Peyer's patch (tissue), 4 donors: ENCODE measurements at regions not wholly inside any gene's neighbourhood (a gene's known extent, or its start where the extent isn't known, plus 50 kb on each side); places are given as distances from the start of the nearest gene placed in this dataset.
"Not testable (repeated sequence)": the region's sequence is repeated elsewhere in the genome, so short reads cannot be mapped to it uniquely, and the experiment has no call there.

Experiments
- DNase-seq, 3 donors: peaks; one replicate each; pipeline ENCODE4 v3.0.0-alpha.2; 2017 to 2019
- H3K27ac ChIP-seq, 4 donors: fragments of 200-600 bp; sonication (generic); one replicate each; pipeline ENCODE4 v1.5.1; 2016 to 2019
- H3K27me3 ChIP-seq, 2 donors: fragments of 200-600 bp; sonication (generic); one replicate each; pipeline ENCODE4 v1.5.1; 2019
- H3K36me3 ChIP-seq, 3 donors: fragments of 200-600 bp; sonication (generic); one replicate each; pipeline ENCODE4 v1.5.1; 2016 to 2019
- H3K4me1 ChIP-seq, 4 donors: fragments of 200-600 bp; sonication (generic); one replicate each; pipeline ENCODE4 v1.5.1; 2016 to 2019
- H3K4me3 ChIP-seq, 4 donors: fragments of 200-600 bp; sonication (generic); 1 replicate in 3 of 4; 2 replicates in 1 of 4; pipeline ENCODE4 v1.5.1; 2016 to 2019; ENCODE audit warnings: mild to moderate bottlenecking in 1 of 4
- H3K9me3 ChIP-seq, 4 donors: fragments of 200-600 bp; sonication (generic); one replicate each; pipeline ENCODE4 v1.5.1; 2016 to 2019; ENCODE audit warnings: mild to moderate bottlenecking in 1 of 4
- CTCF ChIP-seq, 6 experiments: fragments of 450-650 bp in 4 of 6; fragments of 200-600 bp in 2 of 6; sonication (generic) in 1 of 6; IDR thresholded peaks; one replicate each; pipeline ENCODE4 v1.5.1; 2017 to 2019; ENCODE audit warnings: antibody characterized with exemption in 6 of 6, mild to moderate bottlenecking in 3 of 6, moderate library complexity in 1 of 6
- POLR2A ChIP-seq, 2 donors: fragments of 450-650 bp; IDR thresholded peaks; one replicate each; pipeline ENCODE4 v1.5.1; 2017; ENCODE audit warnings: antibody characterized with exemption in 2 of 2, mild to moderate bottlenecking in 2 of 2, moderate library complexity in 2 of 2

GRCh38 chr9:30937106-30937505 lies 1447.3 kb upstream of the ACO1 start:
- H3K36me3 ChIP-seq = no peaks in the 10 kb centered on the region
- no peaks in the 10 kb centered on the region for H3K9me3 ChIP-seq
- no peaks in the 10 kb centered on the region for H3K27me3 ChIP-seq
- TF ChIP-seq POLR2A (IDR thresholded peaks at IDR 0.05) (no peak), CTCF (IDR thresholded peaks at IDR 0.05) (no peak)
- no peak overlapping the region for H3K4me3 ChIP-seq
- H3K4me1 ChIP-seq = no peaks in the 10 kb centered on the region
- DNase-seq = no peak
- no peak overlapping the region for H3K27ac ChIP-seq

- H3K27me3 ChIP-seq, H3K4me3 ChIP-seq, H3K36me3 ChIP-seq, H3K27ac ChIP-seq, H3K9me3 ChIP-seq, DNase-seq, H3K4me1 ChIP-seq: not testable (repeated sequence)
These were observed 1441.6 kb upstream of the ACO1 start for GRCh38 chr9:30942852-30943251.

GRCh38 chr9:30943446-30944224 lies 1440.8 kb upstream of the ACO1 start:
- peak in 1 of 3 donors; percentile 31 for DNase-seq
- TF ChIP-seq CTCF (IDR thresholded peaks at IDR 0.05) (no peak), POLR2A (IDR thresholded peaks at IDR 0.05) (no peak)
- Histone ChIP-seq H3K36me3 (no peaks in the 10 kb centered on the region), H3K4me1 (no peaks in the 10 kb centered on the region), H3K4me3 (no peak overlapping the region), H3K27me3 (no peaks in the 10 kb centered on the region), H3K9me3 (no peaks in the 10 kb centered on the region), H3K27ac (no peak overlapping the region)

- Histone ChIP-seq H3K4me3 (no peak overlapping the region), H3K27ac (no peak overlapping the region), H3K9me3 (no peaks in the 10 kb centered on the region), H3K27me3 (no peaks in the 10 kb centered on the region), H3K4me1 (no peaks in the 10 kb centered on the region), H3K36me3 (no peaks in the 10 kb centered on the region)
- DNase-seq = no peak
- no peak for TF ChIP-seq POLR2A (IDR thresholded peaks at IDR 0.05)
- no peak for TF ChIP-seq CTCF (IDR thresholded peaks at IDR 0.05)
These were observed 1440.2 kb upstream of the ACO1 start for GRCh38 chr9:30944225-30944569.

- Histone ChIP-seq H3K27ac (no peak overlapping the region), H3K4me1 (no peaks in the 10 kb centered on the region), H3K4me3 (no peak overlapping the region), H3K36me3 (no peaks in the 10 kb centered on the region), H3K27me3 (no peaks in the 10 kb centered on the region), H3K9me3 (no peaks in the 10 kb centered on the region)
- DNase-seq = peak in 1 of 3 donors; percentile 24
- TF ChIP-seq CTCF (IDR thresholded peaks at IDR 0.05) (no peak), POLR2A (IDR thresholded peaks at IDR 0.05) (no peak)
These were observed 1439.6 kb upstream of the ACO1 start for GRCh38 chr9:30944741-30945280.

- no peaks in the 10 kb centered on the region for H3K36me3 ChIP-seq
- H3K4me3 ChIP-seq = no peak overlapping the region
- H3K4me1 ChIP-seq = no peaks in the 10 kb centered on the region
- H3K27ac ChIP-seq = no peak overlapping the region
- H3K27me3 ChIP-seq = no peaks in the 10 kb centered on the region
- peaks cover 0 to 4% (median 0%) of the 10 kb centered on the region in 4 donors for H3K9me3 ChIP-seq
- no peak for DNase-seq
- TF ChIP-seq POLR2A (IDR thresholded peaks at IDR 0.05) (no peak), CTCF (IDR thresholded peaks at IDR 0.05) (no peak)
These were observed 1420.1 kb upstream of the ACO1 start for GRCh38 chr9:30964332-30964731.
